Caco-2 (cell line): ENCODE measurements at regions not wholly inside any gene's neighbourhood (a gene's known extent, or its start where the extent isn't known, plus 50 kb on each side); places are given as distances from the start of the nearest gene placed in this dataset.

ENCODE experiments used
- BruUV-seq: library from RNA; stranded (reverse); fragments of 400-500 nt; replicated peaks from 2 replicates; lab custom pipeline; 2021; lab: Mats Ljungman, UMichigan
- CTCF ChIA-PET: fragments of 300-600 bp; sonication (Branson Sonifier 250); formaldehyde crosslinking; loops from one replicate; lab custom pipeline; 2022; ENCODE audit warnings: antibody characterized with exemption; lab: Charles Lee
- POLR2A ChIA-PET: fragments of 300-600 bp; sonication (Branson Sonifier 250); formaldehyde crosslinking; loops from one replicate; lab custom pipeline; 2022; ENCODE audit warnings: antibody characterized with exemption; lab: Charles Lee
- DNase-seq, 2 experiments: peaks; one replicate each; pipeline versions ENCODE4 v3.0.0 to v3.0.0-alpha.2; 2020 to 2022
- H3K27me3 ChIP-seq: replicated peaks from 2 replicates; pipeline ENCODE4 v1.6.0; 2011; ENCODE audit warnings: low read length; ENCODE audit not compliant: control insufficient read depth, insufficient read depth
- H3K36me3 ChIP-seq: 2 replicates; pipeline ENCODE4 v1.5.1; 2011; ENCODE audit warnings: low read length; ENCODE audit not compliant: control insufficient read depth, insufficient read depth
- H3K4me1 ChIP-seq: fragments of 250-450 bp; sonication (Bioruptor Pico); 2 replicates; pipeline ENCODE4 v1.5.1; 2020; ENCODE audit warnings: mild to moderate bottlenecking
- H3K4me3 ChIP-seq: 2 replicates; pipeline ENCODE4 v1.5.1; 2011; ENCODE audit warnings: low read depth, mild to moderate bottlenecking, control low read depth, low read length
- H3K9me3 ChIP-seq: fragments of 250-450 bp; sonication (Bioruptor Pico); 2 replicates; pipeline ENCODE4 v1.5.1; 2020; ENCODE audit warnings: mild to moderate bottlenecking, moderate library complexity
- H3K27ac Mint-ChIP-seq: one replicate; pipeline ENCODE4 v1.8.0; 2022; ENCODE audit warnings: mixed read lengths; ENCODE audit not compliant: unreplicated experiment
- H3K27me3 Mint-ChIP-seq: one replicate; pipeline ENCODE4 v1.8.0; 2022; ENCODE audit warnings: mixed read lengths; ENCODE audit not compliant: insufficient read depth, unreplicated experiment
- H3K36me3 Mint-ChIP-seq: one replicate; pipeline ENCODE4 v1.8.0; 2022; ENCODE audit warnings: mild to moderate bottlenecking, mixed read lengths; ENCODE audit not compliant: insufficient read depth, unreplicated experiment
- H3K4me1 Mint-ChIP-seq: one replicate; pipeline ENCODE4 v1.8.0; 2022; ENCODE audit warnings: low read depth, mixed read lengths; ENCODE audit not compliant: unreplicated experiment
- H3K4me3 Mint-ChIP-seq: one replicate; pipeline ENCODE4 v1.8.0; 2022; ENCODE audit warnings: mild to moderate bottlenecking, moderate library complexity, mixed read lengths; ENCODE audit not compliant: unreplicated experiment
- H3K9me3 Mint-ChIP-seq: one replicate; pipeline ENCODE4 v1.8.0; 2022; ENCODE audit warnings: mixed read lengths; ENCODE audit not compliant: unreplicated experiment
- intact Hi-C: fragments of 100-400 bp; cut with micrococcal nuclease; formaldehyde crosslinking; loops from one replicate; pipeline ENCODE4 v1.10.0; 2022; ENCODE audit not compliant: unreplicated experiment
- TF ChIP-seq, protein P1 (sequence below), 2 experiments: fragments of 200-600 bp in 1 of 2; IDR thresholded peaks; 1 replicate in 1 of 2; 2 replicates in 1 of 2; pipeline versions ENCODE4 v1.5.1 to v1.8.0; 2011 to 2022; ENCODE audit warnings: antibody characterized with exemption in 1 of 2, control low read depth in 1 of 2, inconsistent platforms in 1 of 2, low read depth in 1 of 2, low read length in 1 of 2, mild to moderate bottlenecking in 1 of 2, moderate library complexity in 1 of 2; ENCODE audit not compliant: insufficient read depth in 1 of 2, severe bottlenecking in 1 of 2, unreplicated experiment in 1 of 2

DNA sequence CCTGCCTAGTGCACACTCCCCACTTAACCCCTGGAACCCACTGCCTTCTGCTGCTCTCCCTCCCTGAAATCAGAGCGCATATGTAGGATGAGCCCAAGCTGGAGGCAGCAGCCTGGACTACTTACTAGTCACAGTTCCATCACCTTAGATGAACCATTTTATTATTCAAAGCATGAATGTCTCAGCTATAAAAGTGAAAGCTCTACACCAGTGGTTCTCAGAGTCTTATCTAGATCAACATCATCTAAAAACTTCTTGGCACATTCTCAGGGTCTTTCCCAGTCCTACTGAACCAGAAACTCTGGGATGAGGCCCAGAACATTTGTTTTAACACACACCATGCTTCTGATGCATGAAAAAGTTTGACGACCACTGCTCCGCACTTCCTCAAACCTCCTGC is 100.3 kb upstream of the ANK3 start:
- H3K9me3 ChIP-seq = no peaks in the 10 kb centered on the region
- TF ChIP-seq, protein P1, sequence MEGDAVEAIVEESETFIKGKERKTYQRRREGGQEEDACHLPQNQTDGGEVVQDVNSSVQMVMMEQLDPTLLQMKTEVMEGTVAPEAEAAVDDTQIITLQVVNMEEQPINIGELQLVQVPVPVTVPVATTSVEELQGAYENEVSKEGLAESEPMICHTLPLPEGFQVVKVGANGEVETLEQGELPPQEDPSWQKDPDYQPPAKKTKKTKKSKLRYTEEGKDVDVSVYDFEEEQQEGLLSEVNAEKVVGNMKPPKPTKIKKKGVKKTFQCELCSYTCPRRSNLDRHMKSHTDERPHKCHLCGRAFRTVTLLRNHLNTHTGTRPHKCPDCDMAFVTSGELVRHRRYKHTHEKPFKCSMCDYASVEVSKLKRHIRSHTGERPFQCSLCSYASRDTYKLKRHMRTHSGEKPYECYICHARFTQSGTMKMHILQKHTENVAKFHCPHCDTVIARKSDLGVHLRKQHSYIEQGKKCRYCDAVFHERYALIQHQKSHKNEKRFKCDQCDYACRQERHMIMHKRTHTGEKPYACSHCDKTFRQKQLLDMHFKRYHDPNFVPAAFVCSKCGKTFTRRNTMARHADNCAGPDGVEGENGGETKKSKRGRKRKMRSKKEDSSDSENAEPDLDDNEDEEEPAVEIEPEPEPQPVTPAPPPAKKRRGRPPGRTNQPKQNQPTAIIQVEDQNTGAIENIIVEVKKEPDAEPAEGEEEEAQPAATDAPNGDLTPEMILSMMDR (IDR thresholded peaks at IDR 0.05; ENCODE audit: insufficient read depth in 1 of 2, low read depth in 1 of 2, low read length in 1 of 2, severe bottlenecking in 1 of 2, unreplicated experiment in 1 of 2) = no peak
- intact Hi-C loops = no loop called here
- H3K4me3 ChIP-seq = no peak overlapping the region
- no peak for DNase-seq
- BruUV-seq = no TSS peak
- peaks cover 9% of the 10 kb centered on the region for H3K9me3 Mint-ChIP-seq
- H3K4me3 Mint-ChIP-seq = no peak overlapping the region
- H3K27ac Mint-ChIP-seq = no peak overlapping the region
- H3K4me1 Mint-ChIP-seq = peaks cover 10% of the 10 kb centered on the region
- POLR2A ChIA-PET = no interaction called here
- H3K27me3 Mint-ChIP-seq = no peaks in the 10 kb centered on the region
- H3K36me3 Mint-ChIP-seq = peaks cover 5% of the 10 kb centered on the region
- peaks cover 2% of the 10 kb centered on the region; the same call in 1 of the 2 replicates for H3K4me1 ChIP-seq
- H3K27me3 ChIP-seq = no peaks in the 10 kb centered on the region
- CTCF ChIA-PET = no interaction called here
- no peaks in the 10 kb centered on the region for H3K36me3 ChIP-seq

DNA sequence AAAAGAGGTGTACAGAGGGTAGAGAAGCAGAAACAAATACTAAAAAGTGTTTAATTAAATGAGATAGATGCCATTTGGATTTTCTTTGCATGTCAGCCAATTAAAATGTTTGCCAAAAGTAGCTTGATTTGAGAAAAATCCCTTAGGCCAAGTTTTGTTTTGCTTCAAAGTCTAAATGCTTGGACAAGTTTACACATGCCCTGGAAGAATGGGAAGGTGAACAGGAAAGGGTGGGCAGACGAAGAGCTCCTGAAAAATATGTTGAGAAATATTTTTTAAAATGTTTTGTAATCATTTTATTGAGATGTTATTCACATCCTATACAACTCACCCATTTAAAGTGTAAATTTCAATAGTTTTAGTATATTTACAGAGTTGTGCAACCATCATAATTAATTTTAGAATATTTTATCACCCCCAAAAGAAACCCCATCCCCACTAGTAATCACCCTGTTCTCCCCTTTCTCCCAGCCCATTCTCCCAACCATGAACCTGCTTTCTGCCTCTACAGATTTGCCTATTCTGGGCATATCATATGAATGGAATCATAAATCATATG is 98.5 kb upstream of the ANK3 start:
- Mint-ChIP-seq H3K9me3 (peaks cover 9% of the 10 kb centered on the region), H3K4me1 (peaks cover 24% of the 10 kb centered on the region), H3K27ac (no peak overlapping the region), H3K27me3 (no peaks in the 10 kb centered on the region), H3K36me3 (peaks cover 5% of the 10 kb centered on the region), H3K4me3 (no peak overlapping the region)
- no peaks in the 10 kb centered on the region for H3K27me3 ChIP-seq
- intact Hi-C loops = no loop called here
- H3K4me1 ChIP-seq = peaks cover 21% of the 10 kb centered on the region
- DNase-seq = no peak
- CTCF ChIA-PET = no interaction called here
- POLR2A ChIA-PET = no interaction called here
- TF ChIP-seq, protein P1 (IDR thresholded peaks at IDR 0.05; ENCODE audit: insufficient read depth in 1 of 2, low read depth in 1 of 2, low read length in 1 of 2, severe bottlenecking in 1 of 2, unreplicated experiment in 1 of 2) = no peak
- no peaks in the 10 kb centered on the region for H3K9me3 ChIP-seq
- no peaks in the 10 kb centered on the region for H3K36me3 ChIP-seq
- BruUV-seq = no TSS peak
- H3K4me3 ChIP-seq = no peak overlapping the region

DNA sequence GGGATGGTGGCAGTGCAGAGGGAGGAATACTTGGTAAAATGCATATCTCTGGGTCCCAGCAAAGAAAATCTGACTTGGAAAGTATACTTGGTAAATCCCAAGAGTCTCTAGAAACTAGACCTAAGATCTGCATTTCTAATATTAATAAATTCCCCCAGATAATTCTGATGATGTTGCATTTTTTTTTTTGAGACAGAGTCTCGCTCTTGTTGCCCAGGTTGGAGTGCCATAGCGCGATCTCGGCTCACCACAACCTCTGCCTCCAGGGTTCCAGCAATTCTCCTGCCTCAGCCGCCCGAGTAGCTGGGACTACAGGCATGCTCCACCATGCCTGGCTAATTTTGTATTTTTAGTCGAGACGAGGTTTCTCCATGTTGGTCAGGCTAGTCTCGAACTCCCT is 97.9 kb upstream of the ANK3 start:
- CTCF ChIA-PET = no interaction called here
- H3K27me3 ChIP-seq = no peaks in the 10 kb centered on the region
- H3K36me3 Mint-ChIP-seq = peaks cover 5% of the 10 kb centered on the region
- no peak overlapping the region for H3K27ac Mint-ChIP-seq
- no peak overlapping the region for H3K4me3 Mint-ChIP-seq
- no peak for DNase-seq
- H3K9me3 ChIP-seq = no peaks in the 10 kb centered on the region
- H3K27me3 Mint-ChIP-seq = no peaks in the 10 kb centered on the region
- no peak overlapping the region for H3K4me3 ChIP-seq
- POLR2A ChIA-PET = no interaction called here
- H3K4me1 Mint-ChIP-seq = peaks cover 25% of the 10 kb centered on the region
- no TSS peak for BruUV-seq
- H3K9me3 Mint-ChIP-seq = peaks cover 9% of the 10 kb centered on the region
- no peaks in the 10 kb centered on the region for H3K36me3 ChIP-seq
- peaks cover 27% of the 10 kb centered on the region for H3K4me1 ChIP-seq
- TF ChIP-seq, protein P1 (IDR thresholded peaks at IDR 0.05; ENCODE audit: insufficient read depth in 1 of 2, low read depth in 1 of 2, low read length in 1 of 2, severe bottlenecking in 1 of 2, unreplicated experiment in 1 of 2) = no peak
- intact Hi-C loops = no loop called here
